HEK293T (cell line): ENCODE measurements at regions not wholly inside any gene's neighbourhood (a gene's known extent, or its start where the extent isn't known, plus 50 kb on each side); places are given as distances from the start of the nearest gene placed in this dataset.

Experiments
- CTCF ChIA-PET: fragments of 350-600 bp; formaldehyde crosslinking; extraction: SDS; loops from one replicate; lab custom pipeline; 2021; ENCODE audit warnings: antibody characterized with exemption, inconsistent platforms; lab: Yijun Ruan, JAX
- POLR2A ChIA-PET: fragments of 350-600 bp; formaldehyde crosslinking; extraction: SDS; loops from one replicate; lab custom pipeline; 2020; ENCODE audit warnings: antibody characterized with exemption, inconsistent platforms; lab: Yijun Ruan, JAX
- DNase-seq: peaks from one replicate; pipeline ENCODE4 v3.0.0; 2012; ENCODE audit warnings: mixed read lengths; ENCODE audit errors: extremely low spot score
- ARNT ChIP-seq: fragments of 450-650 bp; IDR thresholded peaks from 2 replicates; pipeline ENCODE4 v1.6.1; 2017; ENCODE audit warnings: mild to moderate bottlenecking
- BHLHE40 ChIP-seq: fragments of 450-650 bp; IDR thresholded peaks from 2 replicates; pipeline ENCODE4 v1.6.1; 2016; ENCODE audit warnings: mild to moderate bottlenecking, moderate library complexity, borderline replicate concordance
- CTBP1 ChIP-seq: fragments of 450-650 bp; IDR thresholded peaks from 2 replicates; pipeline ENCODE4 v1.6.1; 2016; ENCODE audit warnings: borderline replicate concordance
- ELF4 ChIP-seq: fragments of 450-650 bp; IDR thresholded peaks from 2 replicates; pipeline ENCODE4 v1.6.1; 2017; ENCODE audit warnings: antibody characterized with exemption
- FOXA1 ChIP-seq: fragments of 450-650 bp; IDR thresholded peaks from 2 replicates; pipeline ENCODE4 v1.6.1; 2016; ENCODE audit warnings: mild to moderate bottlenecking
- FOXK2 ChIP-seq: fragments of 450-650 bp; IDR thresholded peaks from 2 replicates; pipeline ENCODE4 v1.6.1; 2016; ENCODE audit warnings: mild to moderate bottlenecking
- FOXM1 ChIP-seq: fragments of 450-650 bp; IDR thresholded peaks from 2 replicates; pipeline ENCODE4 v1.6.1; 2017; ENCODE audit warnings: mild to moderate bottlenecking, borderline replicate concordance
- HDGF ChIP-seq: fragments of 450-650 bp; IDR thresholded peaks from 2 replicates; pipeline ENCODE4 v1.6.1; 2017; ENCODE audit warnings: antibody characterized with exemption, borderline replicate concordance
- L3MBTL2 ChIP-seq: fragments of 450-650 bp; conservative IDR thresholded peaks from 2 replicates; pipeline ENCODE4 v1.6.1; 2016; ENCODE audit warnings: mild to moderate bottlenecking
- LEF1 ChIP-seq: fragments of 450-650 bp; IDR thresholded peaks from 2 replicates; pipeline ENCODE4 v1.6.1; 2017; ENCODE audit warnings: mild to moderate bottlenecking, borderline replicate concordance
- NFRKB ChIP-seq: fragments of 450-650 bp; IDR thresholded peaks from 2 replicates; pipeline ENCODE4 v1.6.1; 2016; ENCODE audit warnings: mild to moderate bottlenecking, moderate library complexity
- SP1 ChIP-seq: fragments of 450-650 bp; IDR thresholded peaks from 2 replicates; pipeline ENCODE4 v1.6.1; 2017
- SUZ12 ChIP-seq: fragments of 450-650 bp; IDR thresholded peaks from 2 replicates; pipeline ENCODE4 v1.6.1; 2016; ENCODE audit warnings: mild to moderate bottlenecking
- TARDBP ChIP-seq: fragments of 450-650 bp; IDR thresholded peaks from 2 replicates; pipeline ENCODE4 v1.6.1; 2016
- ZNF384 ChIP-seq: fragments of 450-650 bp; IDR thresholded peaks from 2 replicates; pipeline ENCODE4 v1.6.1; 2016
- TF ChIP-seq, protein P1 (sequence below): fragments of 450-650 bp; IDR thresholded peaks from 2 replicates; pipeline ENCODE4 v1.6.1; 2016

DNA sequence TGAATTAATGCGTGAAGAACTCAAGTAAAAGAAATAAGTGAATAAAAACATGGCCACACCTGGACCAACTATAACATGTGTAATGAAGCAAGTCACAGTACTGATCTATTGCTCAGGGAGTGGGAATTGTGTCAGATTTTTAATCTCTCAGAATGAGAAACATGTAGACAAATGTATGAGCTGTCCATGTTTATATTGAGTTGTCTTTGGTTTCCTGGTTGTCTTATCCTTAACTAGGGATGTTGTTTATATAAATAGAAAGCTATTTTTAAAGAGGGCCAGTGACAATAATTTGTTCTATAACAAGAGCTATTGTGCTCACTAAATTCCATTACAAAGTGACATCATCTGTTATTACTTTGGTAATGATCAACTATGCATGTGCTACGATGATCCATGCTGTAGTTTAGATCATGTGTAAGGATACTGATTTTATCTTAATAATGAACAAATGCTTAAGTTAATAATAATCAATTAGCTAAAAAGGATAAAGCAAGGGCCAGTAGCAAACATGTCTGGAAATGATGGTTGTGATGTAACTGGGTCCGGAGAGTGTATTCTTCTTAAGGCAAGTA lies 91.3 kb upstream of the RTL1 start:
- CTCF ChIA-PET: no interaction called here
- TF ChIP-seq BHLHE40 (no peak), SUZ12 (no peak), HDGF (no peak), ARNT (no peak), FOXK2 (no peak), SP1 (no peak), LEF1 (no peak), NFRKB (no peak), ELF4 (no peak), CTBP1 (no peak), L3MBTL2 (no peak), ZNF384 (no peak), FOXA1 (no peak)
- TF ChIP-seq, protein P1, sequence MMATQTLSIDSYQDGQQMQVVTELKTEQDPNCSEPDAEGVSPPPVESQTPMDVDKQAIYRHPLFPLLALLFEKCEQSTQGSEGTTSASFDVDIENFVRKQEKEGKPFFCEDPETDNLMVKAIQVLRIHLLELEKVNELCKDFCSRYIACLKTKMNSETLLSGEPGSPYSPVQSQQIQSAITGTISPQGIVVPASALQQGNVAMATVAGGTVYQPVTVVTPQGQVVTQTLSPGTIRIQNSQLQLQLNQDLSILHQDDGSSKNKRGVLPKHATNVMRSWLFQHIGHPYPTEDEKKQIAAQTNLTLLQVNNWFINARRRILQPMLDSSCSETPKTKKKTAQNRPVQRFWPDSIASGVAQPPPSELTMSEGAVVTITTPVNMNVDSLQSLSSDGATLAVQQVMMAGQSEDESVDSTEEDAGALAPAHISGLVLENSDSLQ: no peak
- POLR2A ChIA-PET: no interaction called here
- no peak for DNase-seq

DNA sequence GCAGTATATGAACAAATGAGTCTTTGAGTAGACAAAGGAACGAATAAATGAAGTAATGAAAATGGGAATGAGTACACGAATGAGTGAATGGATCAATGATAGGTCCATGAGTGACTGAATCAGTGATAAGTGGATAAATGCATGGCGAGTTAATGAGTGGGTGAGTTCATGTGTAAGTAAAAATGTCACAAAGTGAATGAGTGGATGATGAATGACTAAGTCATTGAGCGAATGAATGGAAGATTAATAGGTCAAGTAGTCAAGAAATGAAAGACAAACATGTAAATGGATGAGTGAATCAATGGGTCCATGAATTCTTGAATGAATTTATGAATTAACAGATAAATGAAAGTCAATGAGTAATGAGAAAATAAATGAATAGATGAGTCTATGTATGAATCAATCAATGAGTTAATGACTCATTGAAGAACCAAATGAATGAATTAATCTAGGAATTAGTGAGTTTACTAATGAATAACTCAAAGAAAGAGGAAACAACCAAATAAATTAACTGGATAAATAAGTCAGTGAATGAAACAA lies 97.3 kb upstream of the RTL1 start:
- ChIA-PET POLR2A (no interaction called here), CTCF (no interaction called here)
- no peak for TF ChIP-seq SUZ12
- no peak for TF ChIP-seq ZNF384
- TF ChIP-seq FOXM1: no peak
- no peak for TF ChIP-seq FOXK2
- TF ChIP-seq LEF1: no peak
- TF ChIP-seq CTBP1: no peak
- no peak for DNase-seq

DNA sequence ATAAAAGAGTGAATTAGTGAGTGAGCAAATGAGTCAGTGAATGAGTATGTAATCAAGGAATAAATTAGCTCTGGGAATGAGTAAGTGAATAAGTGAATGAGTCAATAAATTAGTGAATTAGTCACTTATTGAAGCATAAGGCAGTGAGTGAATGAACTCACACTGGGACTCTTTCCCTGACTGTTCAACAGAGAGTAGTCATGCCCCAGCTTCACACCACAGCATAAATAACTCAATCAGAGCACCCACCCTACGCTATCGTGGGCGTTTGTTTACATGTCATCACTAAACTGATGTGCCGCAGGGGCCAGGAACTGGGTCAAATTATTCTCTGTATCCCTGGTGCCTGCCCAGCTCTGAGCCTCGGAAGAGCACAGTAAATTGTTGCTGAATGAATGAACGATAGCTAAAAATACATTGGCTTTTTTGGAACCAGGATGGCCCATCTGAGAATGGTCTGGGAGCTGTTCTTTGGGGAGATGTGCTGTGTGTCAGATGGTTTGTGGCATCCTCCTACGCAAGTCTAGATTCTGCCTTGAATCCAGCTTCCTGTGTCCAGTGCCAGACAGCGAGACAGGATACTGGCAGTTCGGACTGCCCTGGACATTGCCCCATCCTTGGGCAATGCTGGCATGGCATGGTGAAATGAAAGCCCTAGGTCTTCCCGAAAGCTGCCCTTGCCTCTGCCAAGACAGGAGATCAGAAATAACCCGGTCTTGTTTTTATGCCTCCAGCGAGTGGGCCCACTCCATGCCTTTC lies 98.0 kb upstream of the RTL1 start:
- CTCF ChIA-PET: no interaction called here
- no peak for DNase-seq
- TF ChIP-seq NFRKB: no peak
- no peak for TF ChIP-seq ZNF384

DNA sequence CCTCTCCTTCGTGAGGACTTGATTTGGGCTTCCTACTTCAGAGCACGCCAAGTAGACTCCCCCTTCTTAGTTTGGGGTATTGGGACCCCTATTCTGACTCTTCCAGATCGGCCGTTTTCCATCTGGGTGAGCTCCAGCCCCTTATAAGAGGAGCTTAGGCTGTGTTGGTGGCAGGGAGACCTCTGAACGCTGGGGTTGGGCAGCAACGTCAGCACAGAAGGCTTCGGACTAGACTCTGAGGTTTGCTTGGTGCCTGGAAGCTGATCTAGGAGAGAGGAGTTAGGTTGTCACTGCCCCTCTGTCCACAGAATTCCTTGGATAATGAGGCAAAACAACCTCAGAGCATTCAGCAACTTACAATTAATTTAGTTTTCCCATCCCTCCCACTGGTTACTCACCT lies 99.2 kb upstream of the RTL1 start:
- ChIA-PET CTCF (no interaction called here), POLR2A (no interaction called here)
- TF ChIP-seq BHLHE40 (no peak), ZNF384 (no peak), TARDBP (no peak), SUZ12 (no peak), ELF4 (no peak), NFRKB (no peak)
- TF ChIP-seq, protein P1: no peak
- no peak for DNase-seq

More for the DNA sequence above, 98.0 kb upstream of the RTL1 start:
- POLR2A ChIA-PET: no interaction called here

DNA sequence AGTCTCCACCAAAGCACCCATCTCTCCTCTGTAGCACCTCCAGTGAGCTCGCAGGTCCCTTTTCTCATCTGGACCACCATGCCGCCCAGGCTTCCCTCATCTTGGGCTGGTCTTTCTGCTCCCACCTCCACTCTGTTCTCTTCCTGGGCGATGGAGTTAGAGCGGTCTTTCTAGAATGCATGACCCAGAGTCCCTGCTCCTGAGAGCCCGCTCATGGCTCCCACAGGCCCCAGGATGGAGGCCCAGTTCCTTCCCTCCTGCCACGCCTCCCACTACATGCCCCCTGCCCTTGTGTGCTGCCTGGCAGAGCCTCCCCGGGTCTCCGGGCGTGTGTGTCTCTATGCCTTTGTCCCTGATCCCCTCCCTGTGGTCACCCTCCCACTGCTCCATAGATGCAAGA lies 100.7 kb upstream of the RTL1 start:
- ChIA-PET POLR2A (no interaction called here), CTCF (no interaction called here)
- no peak for DNase-seq
- no peak for TF ChIP-seq HDGF
- TF ChIP-seq SP1: no peak
- TF ChIP-seq BHLHE40: no peak
- TF ChIP-seq FOXM1: no peak
- TF ChIP-seq TARDBP: no peak

DNA sequence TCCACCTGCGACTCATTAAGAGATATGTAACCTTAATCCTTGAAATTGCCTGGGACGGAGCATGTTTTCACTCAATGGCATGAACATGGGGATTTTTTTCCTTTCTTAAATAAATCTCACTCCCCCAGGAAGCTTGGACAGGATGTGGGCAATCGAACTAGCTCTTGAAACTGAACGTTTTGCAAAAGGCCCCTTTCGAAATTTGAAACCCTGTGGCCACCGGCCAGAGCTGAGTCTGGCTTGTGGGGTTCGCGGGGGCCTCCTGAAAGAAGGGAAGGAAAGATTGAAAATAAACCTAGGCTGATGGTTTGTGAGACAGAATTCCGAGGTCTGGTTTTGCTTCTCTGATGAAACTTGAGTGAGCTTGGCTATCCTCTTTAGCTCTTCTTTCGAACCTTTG lies 101.4 kb upstream of the RTL1 start:
- TF ChIP-seq FOXA1 (no peak), SUZ12 (no peak), CTBP1 (no peak), L3MBTL2 (no peak), ARNT (no peak), ZNF384 (no peak), ELF4 (no peak), BHLHE40 (no peak), LEF1 (no peak), HDGF (no peak), NFRKB (no peak), FOXK2 (no peak), SP1 (no peak)
- TF ChIP-seq, protein P1: no peak
- ChIA-PET CTCF (no interaction called here), POLR2A (no interaction called here)
- DNase-seq: no peak

DNA sequence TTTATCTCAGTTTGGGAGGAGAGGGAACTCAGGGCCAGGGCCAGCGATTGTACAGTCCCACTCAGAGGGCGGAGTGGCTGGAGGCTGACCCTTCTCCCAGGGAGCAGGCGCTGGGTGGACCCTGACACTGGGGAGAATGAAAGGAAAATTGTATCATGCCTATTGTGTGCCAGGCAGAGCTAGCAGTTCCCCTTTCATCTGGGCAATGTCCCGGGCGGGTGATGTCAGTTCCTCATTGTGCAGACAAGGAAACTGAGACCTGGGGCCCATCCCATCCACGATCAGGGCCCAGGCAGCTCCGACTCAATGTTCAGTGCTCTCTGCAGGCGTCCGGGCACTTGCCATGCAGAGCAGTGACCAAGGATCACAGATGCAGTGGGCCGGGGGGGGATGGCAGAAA lies 101.9 kb upstream of the RTL1 start:
- ChIA-PET POLR2A (no interaction called here), CTCF (no interaction called here)
- no peak for DNase-seq
- no peak for TF ChIP-seq ZNF384
- no peak for TF ChIP-seq BHLHE40
- no peak for TF ChIP-seq NFRKB
- TF ChIP-seq, protein P1: no peak
- TF ChIP-seq FOXA1: no peak
- TF ChIP-seq L3MBTL2: no peak
- no peak for TF ChIP-seq CTBP1
- TF ChIP-seq LEF1: no peak
- TF ChIP-seq FOXK2: no peak
- TF ChIP-seq HDGF: no peak
- TF ChIP-seq TARDBP: no peak
- no peak for TF ChIP-seq SP1
- TF ChIP-seq ELF4: no peak
- no peak for TF ChIP-seq SUZ12
- no peak for TF ChIP-seq ARNT
- TF ChIP-seq FOXM1: no peak
